Gastroesophageal sphincter (tissue), 3 donors: ENCODE measurements at regions not wholly inside any gene's neighbourhood (a gene's known extent, or its start where the extent isn't known, plus 50 kb on each side); places are given as distances from the start of the nearest gene placed in this dataset.

Experiments used
- CTCF ChIP-seq, 4 experiments: fragments of 200-600 bp in 2 of 4; fragments of 450-650 bp in 2 of 4; sonication (generic) in 1 of 4; IDR thresholded peaks; one replicate each; pipeline ENCODE4 v1.5.1; 2017 to 2019; ENCODE audit warnings: antibody characterized with exemption in 4 of 4, mild to moderate bottlenecking in 2 of 4, moderate library complexity in 2 of 4
- EP300 ChIP-seq: sonication (generic); formaldehyde crosslinking; IDR thresholded peaks from one replicate; pipeline ENCODE4 v1.6.1; 2017; ENCODE audit warnings: antibody characterized with exemption, mild to moderate bottlenecking
- POLR2A ChIP-seq, 2 donors: fragments of 450-650 bp; IDR thresholded peaks; one replicate each; pipeline ENCODE4 v1.6.1; 2017; ENCODE audit warnings: antibody characterized with exemption in 2 of 2, mild to moderate bottlenecking in 2 of 2, moderate library complexity in 1 of 2

GRCh38 chr11:70854201-70854600 lies 398.2 kb downstream of the SHANK2 start:
- TF ChIP-seq CTCF (IDR thresholded peaks at IDR 0.05) (no peak), POLR2A (IDR thresholded peaks at IDR 0.05) (no peak), EP300 (no peak)
